ENCODE measurements at regions not wholly inside any gene's neighbourhood (a gene's known extent, or its start where the extent isn't known, plus 50 kb on each side); places are given as distances from the start of the nearest gene placed in this dataset.

- TF ChIP-seq EZH2 (IDR thresholded peaks at IDR 0.05; ENCODE audit: low read length, unreplicated experiment) (no peak), CTCF (conservative IDR thresholded peaks at IDR 0.05; ENCODE audit: low read depth, low read length) (no peak), EZH2phosphoT487 (IDR thresholded peaks at IDR 0.05; ENCODE audit: borderline replicate concordance, low read length) (no peak)
Measured at GRCh38 chr12:124388679-124389137, 93.8 kb downstream of the RFLNA start.

All from PC-3 (cell line).